A549 (cell line): ENCODE measurements at regions not wholly inside any gene's neighbourhood (a gene's known extent, or its start where the extent isn't known, plus 50 kb on each side); places are given as distances from the start of the nearest gene placed in this dataset.

ENCODE experiments used
- ATAC-seq, 2 experiments: fragments of 200-7000 bp in 1 of 2; fragments of >200 bp in 1 of 2; cut with Nextera tagmentation in 1 of 2; cut with Tn5 transposase in 1 of 2; 3 replicates each; pipeline versions ENCODE4 v1.8.0 to v1.9.1; 2018 to 2020; ENCODE audit warnings: mild to moderate bottlenecking in 1 of 2, moderate library complexity in 1 of 2
- CTCF ChIA-PET: fragments of 300-600 bp; sonication (Branson Sonifier 250); formaldehyde crosslinking; extraction: SDS; loops from one replicate; lab custom pipeline; 2021; ENCODE audit warnings: antibody characterized with exemption, inconsistent platforms; lab: Yijun Ruan, JAX
- POLR2A ChIA-PET: fragments of 350-600 bp; formaldehyde crosslinking; extraction: SDS; loops from one replicate; lab custom pipeline; 2021; ENCODE audit warnings: antibody characterized with exemption, inconsistent platforms; lab: Yijun Ruan, JAX
- DNase-seq, 2 experiments: peaks; one replicate each; pipeline versions ENCODE4 v3.0.0 to v3.0.0-alpha.2; 2011 to 2016; ENCODE audit warnings: low read depth in 1 of 2, low spot score in 1 of 2
- FAIRE-seq: peaks from 2 replicates; lab custom pipeline; 2011; peaks lifted over from hg19 to GRCh38; lab: Jason Lieb, UNC
- H3K27ac ChIP-seq, 2 experiments: fragments of >200 bp; sonication (Bioruptor Twin); formaldehyde crosslinking; 3 replicates each; pipeline ENCODE4 v1.5.1; 2016 to 2017
- H3K4me1 ChIP-seq: fragments of >200 bp; sonication (Bioruptor Twin); formaldehyde crosslinking; 3 replicates; pipeline ENCODE4 v1.6.1; 2016
- H3K4me2 ChIP-seq: fragments of >200 bp; sonication (Bioruptor Twin); formaldehyde crosslinking; 3 replicates; pipeline ENCODE4 v1.6.1; 2016
- H3K4me3 ChIP-seq: fragments of >200 bp; sonication (Bioruptor Twin); formaldehyde crosslinking; 3 replicates; pipeline ENCODE4 v1.5.1; 2016
- H3K9me3 ChIP-seq: fragments of >200 bp; sonication (Bioruptor Twin); formaldehyde crosslinking; 3 replicates; pipeline ENCODE4 v1.6.1; 2016
- ATOH8 ChIP-seq: fragments of 250-450 bp; sonication (Bioruptor Pico); IDR thresholded peaks from 2 replicates; pipeline ENCODE4 v1.5.0; 2020; ENCODE audit warnings: low read depth, mild to moderate bottlenecking, moderate library complexity
- CEBPB ChIP-seq, 2 experiments: fragments of >200 bp in 1 of 2; sonication (Bioruptor Twin) in 1 of 2; formaldehyde crosslinking in 1 of 2; IDR thresholded peaks; 2 replicates each; pipeline ENCODE4 v1.6.1; 2012 to 2016
- EHF ChIP-seq: fragments of 250-450 bp; sonication (Bioruptor Pico); IDR thresholded peaks from 2 replicates; pipeline ENCODE4 v1.5.0; 2020; ENCODE audit warnings: mild to moderate bottlenecking
- EHMT2 ChIP-seq: fragments of 200-600 bp; sonication (generic); IDR thresholded peaks from 2 replicates; pipeline ENCODE4 v1.6.1; 2016; ENCODE audit warnings: antibody characterized with exemption, low read depth, mild to moderate bottlenecking, moderate library complexity
- ESRRA ChIP-seq: fragments of 150-350 bp; IDR thresholded peaks from 2 replicates; pipeline ENCODE4 v1.6.1; 2014; ENCODE audit warnings: mild to moderate bottlenecking, low read length, borderline replicate concordance
- GATA3 ChIP-seq: IDR thresholded peaks from 2 replicates; pipeline ENCODE4 v1.6.1; 2012; ENCODE audit warnings: borderline replicate concordance
- HEYL ChIP-seq: fragments of 250-450 bp; sonication (Bioruptor Pico); IDR thresholded peaks from 2 replicates; pipeline ENCODE4 v1.8.0; 2021; ENCODE audit warnings: mild to moderate bottlenecking, moderate library complexity
- HMGXB4 ChIP-seq: fragments of 250-450 bp; sonication (Bioruptor Pico); IDR thresholded peaks from 2 replicates; pipeline ENCODE4 v1.5.0; 2021; ENCODE audit warnings: mild to moderate bottlenecking, moderate library complexity, borderline replicate concordance
- HOXB13 ChIP-seq: fragments of 250-450 bp; sonication (Bioruptor Pico); IDR thresholded peaks from 2 replicates; pipeline ENCODE4 v1.5.0; 2020; ENCODE audit warnings: low read depth, mild to moderate bottlenecking, moderate library complexity
- HOXB5 ChIP-seq: fragments of 250-450 bp; sonication (Bioruptor Pico); IDR thresholded peaks from 2 replicates; pipeline ENCODE4 v1.5.0; 2020; ENCODE audit warnings: mild to moderate bottlenecking, moderate library complexity
- JUN ChIP-seq, 2 experiments: fragments of >200 bp; sonication (Bioruptor Twin); formaldehyde crosslinking; IDR thresholded peaks; 2 replicates in 1 of 2; 3 replicates in 1 of 2; pipeline ENCODE4 v1.6.1; 2016 to 2017
- JUNB ChIP-seq: fragments of >200 bp; sonication (Bioruptor Twin); formaldehyde crosslinking; IDR thresholded peaks from 2 replicates; pipeline ENCODE4 v1.6.1; 2016
- KDM5A ChIP-seq: fragments of 200-600 bp; sonication (generic); IDR thresholded peaks from 2 replicates; pipeline ENCODE4 v1.6.1; 2016; ENCODE audit warnings: antibody characterized with exemption, mild to moderate bottlenecking
- NFE2L2 ChIP-seq: fragments of 150-350 bp; conservative IDR thresholded peaks from 2 replicates; pipeline ENCODE4 v1.6.1; 2014; ENCODE audit warnings: low read length
- NPAS2 ChIP-seq: fragments of 250-450 bp; sonication (Bioruptor Pico); IDR thresholded peaks from 2 replicates; pipeline ENCODE4 v1.8.0; 2022; ENCODE audit warnings: mild to moderate bottlenecking, moderate library complexity, borderline replicate concordance
- PBX3 ChIP-seq: IDR thresholded peaks from 2 replicates; pipeline ENCODE4 v1.6.1; 2012
- POLR2A ChIP-seq: IDR thresholded peaks from 2 replicates; pipeline ENCODE4 v1.6.1; 2012; ENCODE audit warnings: mild to moderate bottlenecking, low read length
- RAD21 ChIP-seq, 2 experiments: fragments of >200 bp in 1 of 2; sonication (Bioruptor Twin) in 1 of 2; formaldehyde crosslinking in 1 of 2; IDR thresholded peaks in 1 of 2; conservative IDR thresholded peaks in 1 of 2; 2 replicates in 1 of 2; 3 replicates in 1 of 2; pipeline ENCODE4 v1.6.1; 2012 to 2018; ENCODE audit warnings: inconsistent platforms in 1 of 2
- RNF2 ChIP-seq: fragments of 200-600 bp; sonication (generic); IDR thresholded peaks from 2 replicates; pipeline ENCODE4 v1.6.1; 2016; ENCODE audit warnings: low read depth, mild to moderate bottlenecking, antibody characterized with exemption, moderate library complexity, borderline replicate concordance
- TFCP2L1 ChIP-seq: fragments of 250-450 bp; sonication (Bioruptor Pico); IDR thresholded peaks from 2 replicates; pipeline ENCODE4 v1.5.0; 2021; ENCODE audit warnings: mild to moderate bottlenecking
- ZC3H11A ChIP-seq: fragments of 450-650 bp; IDR thresholded peaks from 2 replicates; pipeline ENCODE4 v1.6.1; 2014; ENCODE audit warnings: antibody characterized with exemption, mild to moderate bottlenecking
- ZFP36 ChIP-seq: fragments of 450-650 bp; IDR thresholded peaks from 2 replicates; pipeline ENCODE4 v1.6.1; 2014; ENCODE audit warnings: borderline replicate concordance; ENCODE audit not compliant: partially characterized antibody
- ZNF302 ChIP-seq: fragments of 250-450 bp; sonication (Bioruptor Pico); IDR thresholded peaks from 2 replicates; pipeline ENCODE4 v1.9.0; 2021; ENCODE audit warnings: inconsistent platforms, mild to moderate bottlenecking, moderate library complexity
- WGBS: methylation state at CpG from one replicate; pipeline ENCODE4 v1.1.6; 2017; ENCODE audit errors: missing lambda C conversion rate; 5-methylcytosine and 5-hydroxymethylcytosine counted together
- TF ChIP-seq, protein P1 (sequence below): fragments of 150-350 bp; IDR thresholded peaks from 2 replicates; pipeline ENCODE4 v1.6.1; 2014; ENCODE audit warnings: low read depth, mild to moderate bottlenecking, low read length
- TF ChIP-seq, protein P2 (sequence below): fragments of >200 bp; sonication (Bioruptor Twin); formaldehyde crosslinking; IDR thresholded peaks from 2 replicates; pipeline ENCODE4 v1.6.1; 2016
- TF ChIP-seq, protein P3 (sequence below): fragments of >200 bp; sonication (Bioruptor Twin); formaldehyde crosslinking; IDR thresholded peaks from 3 replicates; pipeline ENCODE4 v1.6.1; 2016
- TF ChIP-seq, protein P4 (sequence below): IDR thresholded peaks from 2 replicates; pipeline ENCODE4 v1.6.1; 2012; ENCODE audit warnings: low read depth, borderline replicate concordance
- TF ChIP-seq, protein P5 (sequence below): fragments of 200-600 bp; sonication (generic); IDR thresholded peaks from 2 replicates; pipeline ENCODE4 v1.6.1; 2016; ENCODE audit warnings: antibody characterized with exemption, mild to moderate bottlenecking, moderate library complexity

DNA sequence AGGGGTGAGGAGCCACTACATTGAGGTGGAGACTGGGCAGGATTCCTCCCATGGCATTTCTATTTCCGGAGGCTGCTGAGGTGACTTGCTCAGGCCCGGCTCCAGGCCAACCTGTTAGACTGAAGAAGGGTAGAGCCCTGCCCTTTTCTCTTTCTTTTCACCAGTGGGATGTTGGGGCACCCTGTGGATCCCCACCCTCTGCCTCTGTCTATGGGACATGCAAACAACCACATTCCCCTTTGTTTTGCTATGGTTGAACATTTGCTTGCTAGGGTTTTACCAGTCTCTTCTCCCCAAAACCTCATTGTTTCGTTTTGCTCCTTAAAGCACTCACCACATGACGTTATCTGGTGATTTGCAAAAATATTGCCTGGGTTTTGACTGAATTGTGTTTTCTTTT lies 183.3 kb downstream of the ARL4C start:
- H3K4me1 ChIP-seq = peaks cover 11% of the 10 kb centered on the region
- no peak overlapping the region for H3K4me2 ChIP-seq
- FAIRE-seq = no peak
- H3K9me3 ChIP-seq = 0 out of 3 replicates have a peak, but pooled peaks cover 3% of the 10 kb centered on the region
- ChIA-PET CTCF (interaction anchor here (1.4 kb wide), 1 partner anchor 55 kb away, joined by 4 read pairs; no protein-coding TSS in a partner anchor), POLR2A (no interaction called here)
- DNase-seq = no peak
- H3K4me3 ChIP-seq = no peak overlapping the region
- peak overlapping the region; percentile 17 to 75; a peak in 4 of 6 replicates for H3K27ac ChIP-seq
- ATAC-seq = no peak
- WGBS = 96% methylated on average over 4 of the region's 4 CpGs
- TF ChIP-seq ZC3H11A = no peak
- TF ChIP-seq JUNB = no peak
- no peak for TF ChIP-seq NPAS2 (CRISPR knock-in tag)
- TF ChIP-seq ZNF302 (CRISPR knock-in tag) = no peak
- TF ChIP-seq HMGXB4 = no peak
- no peak for TF ChIP-seq EHMT2
- no peak for TF ChIP-seq EHF (CRISPR knock-in tag)
- TF ChIP-seq RAD21 (conservative IDR thresholded peaks at IDR 0.05 in 1 of 2, IDR thresholded peaks at IDR 0.05 in 1 of 2) = no peak
- no peak for TF ChIP-seq HEYL (CRISPR knock-in tag)
- no peak for TF ChIP-seq GATA3
- TF ChIP-seq NFE2L2 = no peak
- TF ChIP-seq HOXB5 (CRISPR knock-in tag) = no peak
- TF ChIP-seq ZFP36 = no peak
- TF ChIP-seq CEBPB (IDR thresholded peaks at IDR 0.05) = no peak
- TF ChIP-seq PBX3 = no peak
- TF ChIP-seq, protein P1, sequence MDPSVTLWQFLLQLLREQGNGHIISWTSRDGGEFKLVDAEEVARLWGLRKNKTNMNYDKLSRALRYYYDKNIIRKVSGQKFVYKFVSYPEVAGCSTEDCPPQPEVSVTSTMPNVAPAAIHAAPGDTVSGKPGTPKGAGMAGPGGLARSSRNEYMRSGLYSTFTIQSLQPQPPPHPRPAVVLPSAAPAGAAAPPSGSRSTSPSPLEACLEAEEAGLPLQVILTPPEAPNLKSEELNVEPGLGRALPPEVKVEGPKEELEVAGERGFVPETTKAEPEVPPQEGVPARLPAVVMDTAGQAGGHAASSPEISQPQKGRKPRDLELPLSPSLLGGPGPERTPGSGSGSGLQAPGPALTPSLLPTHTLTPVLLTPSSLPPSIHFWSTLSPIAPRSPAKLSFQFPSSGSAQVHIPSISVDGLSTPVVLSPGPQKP = no peak
- TF ChIP-seq ESRRA = no peak

DNA sequence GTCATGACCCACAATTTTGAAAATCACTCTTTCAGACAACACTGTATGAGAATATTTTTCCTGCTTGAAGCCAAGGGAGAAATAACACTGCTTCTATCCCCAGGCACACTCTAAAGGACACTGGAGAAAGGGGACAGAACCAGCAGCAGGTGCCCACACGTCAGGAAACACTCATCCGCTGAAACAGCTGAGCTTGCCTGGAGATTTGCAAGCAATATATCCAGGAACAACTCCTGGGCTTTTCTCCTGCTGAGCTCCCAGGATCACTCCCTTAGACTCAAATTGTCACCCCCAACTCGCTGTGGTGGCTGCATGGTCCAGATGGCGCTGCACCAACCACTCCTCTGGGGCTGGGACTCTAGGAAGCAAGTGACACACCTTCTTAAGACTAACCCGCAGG lies 186.7 kb downstream of the ARL4C start:
- ATAC-seq (no peak), DNase-seq (no peak), FAIRE-seq (no peak)
- Histone ChIP-seq H3K27ac (peak overlapping the region; percentile 88 to 94), H3K4me1 (peaks cover 44% of the 10 kb centered on the region), H3K4me3 (no peak overlapping the region), H3K9me3 (peaks cover 11% of the 10 kb centered on the region; the same call in 2 of the 3 replicates), H3K4me2 (no peak overlapping the region)
- ChIA-PET CTCF (interaction anchor here (1.2 to 2.7 kb wide), 3 partner anchors 10 to 191 kb away, joined by 4 to 13 read pairs (median 12); no protein-coding TSS in a partner anchor), POLR2A (interaction anchor here (1.0 kb wide), 1 partner anchor 53 kb away, joined by 3 read pairs; no protein-coding TSS in a partner anchor)
- 97% methylated on average over 5 of the region's 5 CpGs for WGBS
- TF ChIP-seq HOXB5 (CRISPR knock-in tag) (no peak), KDM5A (no peak), POLR2A (no peak), ATOH8 (CRISPR knock-in tag) (no peak), RNF2 (no peak), JUN (IDR thresholded peaks at IDR 0.05) (no peak), TFCP2L1 (CRISPR knock-in tag) (no peak), HOXB13 (CRISPR knock-in tag) (no peak)
- TF ChIP-seq, protein P2, sequence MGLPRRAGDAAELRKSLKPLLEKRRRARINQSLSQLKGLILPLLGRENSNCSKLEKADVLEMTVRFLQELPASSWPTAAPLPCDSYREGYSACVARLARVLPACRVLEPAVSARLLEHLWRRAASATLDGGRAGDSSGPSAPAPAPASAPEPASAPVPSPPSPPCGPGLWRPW = no peak
- TF ChIP-seq, protein P3, sequence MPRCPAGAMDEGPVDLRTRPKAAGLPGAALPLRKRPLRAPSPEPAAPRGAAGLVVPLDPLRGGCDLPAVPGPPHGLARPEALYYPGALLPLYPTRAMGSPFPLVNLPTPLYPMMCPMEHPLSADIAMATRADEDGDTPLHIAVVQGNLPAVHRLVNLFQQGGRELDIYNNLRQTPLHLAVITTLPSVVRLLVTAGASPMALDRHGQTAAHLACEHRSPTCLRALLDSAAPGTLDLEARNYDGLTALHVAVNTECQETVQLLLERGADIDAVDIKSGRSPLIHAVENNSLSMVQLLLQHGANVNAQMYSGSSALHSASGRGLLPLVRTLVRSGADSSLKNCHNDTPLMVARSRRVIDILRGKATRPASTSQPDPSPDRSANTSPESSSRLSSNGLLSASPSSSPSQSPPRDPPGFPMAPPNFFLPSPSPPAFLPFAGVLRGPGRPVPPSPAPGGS = no peak
- TF ChIP-seq, protein P4, sequence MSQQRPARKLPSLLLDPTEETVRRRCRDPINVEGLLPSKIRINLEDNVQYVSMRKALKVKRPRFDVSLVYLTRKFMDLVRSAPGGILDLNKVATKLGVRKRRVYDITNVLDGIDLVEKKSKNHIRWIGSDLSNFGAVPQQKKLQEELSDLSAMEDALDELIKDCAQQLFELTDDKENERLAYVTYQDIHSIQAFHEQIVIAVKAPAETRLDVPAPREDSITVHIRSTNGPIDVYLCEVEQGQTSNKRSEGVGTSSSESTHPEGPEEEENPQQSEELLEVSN = no peak
- TF ChIP-seq, protein P5, sequence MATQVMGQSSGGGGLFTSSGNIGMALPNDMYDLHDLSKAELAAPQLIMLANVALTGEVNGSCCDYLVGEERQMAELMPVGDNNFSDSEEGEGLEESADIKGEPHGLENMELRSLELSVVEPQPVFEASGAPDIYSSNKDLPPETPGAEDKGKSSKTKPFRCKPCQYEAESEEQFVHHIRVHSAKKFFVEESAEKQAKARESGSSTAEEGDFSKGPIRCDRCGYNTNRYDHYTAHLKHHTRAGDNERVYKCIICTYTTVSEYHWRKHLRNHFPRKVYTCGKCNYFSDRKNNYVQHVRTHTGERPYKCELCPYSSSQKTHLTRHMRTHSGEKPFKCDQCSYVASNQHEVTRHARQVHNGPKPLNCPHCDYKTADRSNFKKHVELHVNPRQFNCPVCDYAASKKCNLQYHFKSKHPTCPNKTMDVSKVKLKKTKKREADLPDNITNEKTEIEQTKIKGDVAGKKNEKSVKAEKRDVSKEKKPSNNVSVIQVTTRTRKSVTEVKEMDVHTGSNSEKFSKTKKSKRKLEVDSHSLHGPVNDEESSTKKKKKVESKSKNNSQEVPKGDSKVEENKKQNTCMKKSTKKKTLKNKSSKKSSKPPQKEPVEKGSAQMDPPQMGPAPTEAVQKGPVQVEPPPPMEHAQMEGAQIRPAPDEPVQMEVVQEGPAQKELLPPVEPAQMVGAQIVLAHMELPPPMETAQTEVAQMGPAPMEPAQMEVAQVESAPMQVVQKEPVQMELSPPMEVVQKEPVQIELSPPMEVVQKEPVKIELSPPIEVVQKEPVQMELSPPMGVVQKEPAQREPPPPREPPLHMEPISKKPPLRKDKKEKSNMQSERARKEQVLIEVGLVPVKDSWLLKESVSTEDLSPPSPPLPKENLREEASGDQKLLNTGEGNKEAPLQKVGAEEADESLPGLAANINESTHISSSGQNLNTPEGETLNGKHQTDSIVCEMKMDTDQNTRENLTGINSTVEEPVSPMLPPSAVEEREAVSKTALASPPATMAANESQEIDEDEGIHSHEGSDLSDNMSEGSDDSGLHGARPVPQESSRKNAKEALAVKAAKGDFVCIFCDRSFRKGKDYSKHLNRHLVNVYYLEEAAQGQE = no peak
